Pancreas (tissue), 10 donors: ENCODE measurements at regions not wholly inside any gene's neighbourhood (a gene's known extent, or its start where the extent isn't known, plus 50 kb on each side); places are given as distances from the start of the nearest gene placed in this dataset.

Source experiments
- ATAC-seq, 4 donors: fragments of 200-7000 bp; cut with Tn5 transposase; one replicate each; pipeline versions ENCODE4 v1.8.0 to v1.9.1; 2020; ENCODE audit warnings: mild to moderate bottlenecking in 4 of 4, moderate library complexity in 4 of 4
- DNase-seq, 6 donors: peaks; one replicate each; pipeline ENCODE4 v3.0.0-alpha.2; 2020
- FAIRE-seq: peaks from 2 replicates; lab custom pipeline; 2012; peaks lifted over from hg19 to GRCh38; lab: Jason Lieb, UNC
- H3K27ac ChIP-seq, 4 donors: fragments of 200-600 bp; sonication (generic); 1 replicate in 3 of 4; 2 replicates in 1 of 4; pipeline versions ENCODE4 v1.5.0 to v1.8.0; 2020
- H3K27me3 ChIP-seq, 4 donors: fragments of 200-600 bp; one replicate each; pipeline ENCODE4 v1.8.0; 2021
- H3K36me3 ChIP-seq, 3 donors: fragments of 200-600 bp; sonication (generic) in 1 of 3; one replicate each; pipeline versions ENCODE4 v1.5.0 to v1.8.0; 2020 to 2021
- H3K4me1 ChIP-seq, 3 donors: fragments of 200-600 bp; one replicate each; pipeline ENCODE4 v1.8.0; 2021
- H3K4me3 ChIP-seq, 4 donors: fragments of 200-600 bp; sonication (generic) in 2 of 4; one replicate each; pipeline versions ENCODE4 v1.5.0 to v1.8.0; 2020 to 2021
- H3K9me3 ChIP-seq, 4 donors: fragments of 200-600 bp; one replicate each; pipeline ENCODE4 v1.8.0; 2021
- WGBS, 2 donors: extraction: QIAGEN DNeasy Blood & Tissue Kit; methylation state at CpG; one replicate each; pipeline ENCODE4 v1.1.7; 2013; 5-methylcytosine and 5-hydroxymethylcytosine counted together
- intact Hi-C, 3 donors: fragments of 100-400 bp; cut with DNase I; formaldehyde crosslinking; loops; one replicate each; pipeline versions ENCODE4 v1.11.1 to v1.14.2; 2022
- TF ChIP-seq, protein P1 (sequence below), 4 donors: fragments of 200-600 bp; sonication (generic) in 3 of 4; IDR thresholded peaks; one replicate each; pipeline versions ENCODE4 v1.5.0 to v1.8.0; 2021; ENCODE audit warnings: antibody characterized with exemption in 4 of 4
- donor health status: healthy with polysubstance abuse.
- donor health status: DM: no; HTN: no; CAD: no; lungs with moderate emphysema.
- donor health status: DM: no; HTN: no; CAD: no.
- donor health status: control.
- donor health status: control.
- donor health status: Bipolar disorder and iron deficiency.
- donor health status: DM: yes; HTN: yes; CAD: no.
- donor health status: DM: no; HTN: no; CAD: no.
- donor health status: DM: no; HTN: no; CAD: no.
- donor health status: DM: yes; HTN: yes; CAD: no.

DNA sequence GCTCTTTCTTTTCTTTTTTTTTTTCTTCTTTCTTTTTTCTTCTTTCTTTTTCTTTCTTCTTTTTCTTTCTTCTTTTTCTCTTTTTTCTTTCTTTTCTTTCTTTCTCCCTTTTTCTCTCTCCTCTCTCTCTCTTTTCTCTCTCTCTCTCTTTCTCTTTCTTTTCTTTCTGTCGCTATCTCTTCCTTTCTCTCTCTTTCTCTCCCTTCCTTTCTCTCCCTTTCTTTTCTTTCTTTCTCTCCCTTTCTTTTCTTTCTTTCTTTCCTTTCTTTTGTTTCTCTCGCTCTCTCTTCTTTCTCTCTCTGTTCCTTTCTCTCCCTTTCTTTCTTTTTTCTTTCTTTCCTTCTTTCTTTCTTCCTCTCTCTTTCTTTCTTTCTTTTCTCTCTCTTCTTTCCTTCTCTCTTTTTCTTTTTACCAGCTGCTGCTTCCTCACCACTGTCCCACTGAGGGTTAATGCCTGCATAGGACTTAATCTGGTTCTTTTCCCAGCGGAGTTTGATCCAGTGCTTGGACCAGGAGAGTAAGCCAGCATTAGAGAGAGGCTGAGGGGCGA, 145.4 kb upstream of the SIX2 start:
- Histone ChIP-seq H3K4me3 (no peak overlapping the region), H3K27ac (no peak overlapping the region), H3K36me3 (no peaks in the 10 kb centered on the region), H3K27me3 (no peaks in the 10 kb centered on the region), H3K9me3 (no peaks in the 10 kb centered on the region), H3K4me1 (no peaks in the 10 kb centered on the region)
- WGBS, 2 donors, result 78 to 82% methylated on average over 4 of the region's 4 CpGs
- ATAC-seq, result no peak
- TF ChIP-seq, protein P1, sequence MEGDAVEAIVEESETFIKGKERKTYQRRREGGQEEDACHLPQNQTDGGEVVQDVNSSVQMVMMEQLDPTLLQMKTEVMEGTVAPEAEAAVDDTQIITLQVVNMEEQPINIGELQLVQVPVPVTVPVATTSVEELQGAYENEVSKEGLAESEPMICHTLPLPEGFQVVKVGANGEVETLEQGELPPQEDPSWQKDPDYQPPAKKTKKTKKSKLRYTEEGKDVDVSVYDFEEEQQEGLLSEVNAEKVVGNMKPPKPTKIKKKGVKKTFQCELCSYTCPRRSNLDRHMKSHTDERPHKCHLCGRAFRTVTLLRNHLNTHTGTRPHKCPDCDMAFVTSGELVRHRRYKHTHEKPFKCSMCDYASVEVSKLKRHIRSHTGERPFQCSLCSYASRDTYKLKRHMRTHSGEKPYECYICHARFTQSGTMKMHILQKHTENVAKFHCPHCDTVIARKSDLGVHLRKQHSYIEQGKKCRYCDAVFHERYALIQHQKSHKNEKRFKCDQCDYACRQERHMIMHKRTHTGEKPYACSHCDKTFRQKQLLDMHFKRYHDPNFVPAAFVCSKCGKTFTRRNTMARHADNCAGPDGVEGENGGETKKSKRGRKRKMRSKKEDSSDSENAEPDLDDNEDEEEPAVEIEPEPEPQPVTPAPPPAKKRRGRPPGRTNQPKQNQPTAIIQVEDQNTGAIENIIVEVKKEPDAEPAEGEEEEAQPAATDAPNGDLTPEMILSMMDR (IDR thresholded peaks at IDR 0.05), result no peak
- DNase-seq, result no peak
- no peak for FAIRE-seq
- intact Hi-C loops, result no loop called here

GRCh38 chr2:45154144-45154543, 144.9 kb upstream of the SIX2 start:
- no peak overlapping the region for H3K4me3 ChIP-seq
- FAIRE-seq (no peak), ATAC-seq (no peak), DNase-seq (no peak)
- H3K36me3 ChIP-seq, result no peaks in the 10 kb centered on the region
- no peaks in the 10 kb centered on the region for H3K27me3 ChIP-seq
- TF ChIP-seq, protein P1 (IDR thresholded peaks at IDR 0.05), result no peak
- H3K9me3 ChIP-seq, result no peaks in the 10 kb centered on the region
- no peak overlapping the region for H3K27ac ChIP-seq
- intact Hi-C loops, result no loop called here
- 52 to 53% methylated on average over 1 of the region's 1 CpG for WGBS, 2 donors
- H3K4me1 ChIP-seq, result no peaks in the 10 kb centered on the region

DNA sequence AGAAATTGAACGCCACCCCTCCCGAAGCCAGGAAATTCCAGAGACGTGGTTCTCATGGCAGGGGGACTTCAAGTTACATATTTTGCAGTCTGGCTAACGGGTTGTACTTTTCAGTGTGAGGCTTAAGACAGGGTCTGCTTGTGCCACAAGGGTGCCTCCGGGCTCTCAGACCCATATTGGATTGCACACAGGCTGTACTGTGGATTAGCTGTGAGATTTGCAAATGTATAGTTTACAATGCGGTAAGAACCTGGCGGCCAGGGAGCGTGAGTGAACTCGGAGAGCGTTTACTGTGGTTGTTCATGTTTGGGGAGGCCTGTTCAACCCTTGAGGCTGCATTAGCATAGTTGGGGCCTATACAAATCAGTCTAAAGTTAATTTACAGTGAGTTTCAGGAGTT, 143.9 kb upstream of the SIX2 start:
- no peak for FAIRE-seq
- WGBS, 2 donors, result 93% methylated on average over 10 of the region's 10 CpGs

DNA sequence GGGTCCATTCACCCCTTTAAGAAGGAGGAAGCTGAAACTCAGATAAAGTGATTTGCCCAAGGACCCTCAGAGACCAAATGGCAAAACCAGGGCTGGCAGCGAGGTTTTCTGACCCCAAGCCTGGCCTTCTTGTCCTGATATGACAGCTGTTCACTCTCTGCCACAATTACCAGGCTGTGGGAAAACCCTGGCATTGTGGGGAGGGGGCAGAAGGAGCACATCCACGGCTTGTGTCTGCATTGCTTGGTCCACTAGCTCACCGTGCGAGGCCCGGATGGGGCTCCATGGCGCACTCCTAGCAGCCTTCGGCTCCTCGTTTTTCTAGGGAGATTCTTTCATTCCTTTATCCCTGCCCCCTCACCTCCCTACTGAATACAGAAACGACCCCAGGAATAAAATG, 143.4 kb upstream of the SIX2 start:
- no peak overlapping the region for H3K4me3 ChIP-seq
- H3K4me1 ChIP-seq, result no peaks in the 10 kb centered on the region
- FAIRE-seq, result no peak
- no peak for DNase-seq
- no peak for ATAC-seq
- intact Hi-C loops, result no loop called here
- H3K27ac ChIP-seq, result no peak overlapping the region
- H3K9me3 ChIP-seq, result no peaks in the 10 kb centered on the region
- H3K36me3 ChIP-seq, result no peaks in the 10 kb centered on the region
- no peaks in the 10 kb centered on the region for H3K27me3 ChIP-seq
- TF ChIP-seq, protein P1 (IDR thresholded peaks at IDR 0.05), result no peak
- WGBS, 2 donors, result 83 to 85% methylated on average over 9 of the region's 9 CpGs

More for the DNA sequence above, 143.9 kb upstream of the SIX2 start:
- intact Hi-C loops, result no loop called here
- ATAC-seq (no peak), DNase-seq (no peak)
- TF ChIP-seq, protein P1 (IDR thresholded peaks at IDR 0.05), result no peak
- no peaks in the 10 kb centered on the region for H3K27me3 ChIP-seq
- H3K9me3 ChIP-seq, result no peaks in the 10 kb centered on the region
- H3K36me3 ChIP-seq, result no peaks in the 10 kb centered on the region
- H3K4me1 ChIP-seq, result no peaks in the 10 kb centered on the region
- no peak overlapping the region for H3K4me3 ChIP-seq
- no peak overlapping the region for H3K27ac ChIP-seq

- no peak for FAIRE-seq
- 72 to 78% methylated on average over 14 of the region's 14 CpGs for WGBS, 2 donors
Observed at GRCh38 chr2:45145073-45145899, 136.0 kb upstream of the SIX2 start.

More at GRCh38 chr2:45145073-45145899, 136.0 kb upstream of the SIX2 start:
- Histone ChIP-seq H3K4me1 (no peaks in the 10 kb centered on the region), H3K9me3 (no peaks in the 10 kb centered on the region), H3K36me3 (no peaks in the 10 kb centered on the region), H3K4me3 (no peak overlapping the region), H3K27ac (no peak overlapping the region), H3K27me3 (no peaks in the 10 kb centered on the region)
- TF ChIP-seq, protein P1 (IDR thresholded peaks at IDR 0.05), result no peak
- no peak for DNase-seq
- intact Hi-C loops, result no loop called here
- no peak for ATAC-seq
